ENCODE measurements at regions not wholly inside any gene's neighbourhood (a gene's known extent, or its start where the extent isn't known, plus 50 kb on each side); places are given as distances from the start of the nearest gene placed in this dataset.

DNA sequence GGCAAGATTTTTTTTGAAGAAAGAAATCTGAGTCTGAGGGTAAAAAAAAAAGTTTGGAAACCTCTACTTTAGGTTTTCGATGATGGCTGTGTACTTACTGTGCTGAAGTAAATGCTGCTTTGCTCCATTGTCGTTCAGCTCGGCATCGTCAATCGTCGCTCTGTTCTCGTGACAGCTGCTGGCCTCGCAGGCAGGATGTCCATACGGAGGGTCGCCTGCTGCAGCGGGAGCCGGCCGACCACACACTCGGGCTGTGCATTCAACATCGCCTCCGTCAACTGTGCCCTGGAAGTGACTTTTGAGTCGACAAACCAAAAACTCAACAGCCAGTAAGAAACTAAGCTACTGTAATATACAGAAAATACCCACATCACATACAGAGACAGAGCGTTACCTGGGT lies 53.1 kb upstream of the SMOC2 start:
- TF ChIP-seq POLR2AphosphoS5 (IDR thresholded peaks at IDR 0.05; ENCODE audit: low read depth, low read length), result no peak
- TF ChIP-seq, protein P1, sequence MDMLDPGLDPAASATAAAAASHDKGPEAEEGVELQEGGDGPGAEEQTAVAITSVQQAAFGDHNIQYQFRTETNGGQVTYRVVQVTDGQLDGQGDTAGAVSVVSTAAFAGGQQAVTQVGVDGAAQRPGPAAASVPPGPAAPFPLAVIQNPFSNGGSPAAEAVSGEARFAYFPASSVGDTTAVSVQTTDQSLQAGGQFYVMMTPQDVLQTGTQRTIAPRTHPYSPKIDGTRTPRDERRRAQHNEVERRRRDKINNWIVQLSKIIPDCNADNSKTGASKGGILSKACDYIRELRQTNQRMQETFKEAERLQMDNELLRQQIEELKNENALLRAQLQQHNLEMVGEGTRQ (IDR thresholded peaks at IDR 0.05; ENCODE audit: borderline replicate concordance, low read depth, low read length), result no peak
- TF ChIP-seq, protein P2, sequence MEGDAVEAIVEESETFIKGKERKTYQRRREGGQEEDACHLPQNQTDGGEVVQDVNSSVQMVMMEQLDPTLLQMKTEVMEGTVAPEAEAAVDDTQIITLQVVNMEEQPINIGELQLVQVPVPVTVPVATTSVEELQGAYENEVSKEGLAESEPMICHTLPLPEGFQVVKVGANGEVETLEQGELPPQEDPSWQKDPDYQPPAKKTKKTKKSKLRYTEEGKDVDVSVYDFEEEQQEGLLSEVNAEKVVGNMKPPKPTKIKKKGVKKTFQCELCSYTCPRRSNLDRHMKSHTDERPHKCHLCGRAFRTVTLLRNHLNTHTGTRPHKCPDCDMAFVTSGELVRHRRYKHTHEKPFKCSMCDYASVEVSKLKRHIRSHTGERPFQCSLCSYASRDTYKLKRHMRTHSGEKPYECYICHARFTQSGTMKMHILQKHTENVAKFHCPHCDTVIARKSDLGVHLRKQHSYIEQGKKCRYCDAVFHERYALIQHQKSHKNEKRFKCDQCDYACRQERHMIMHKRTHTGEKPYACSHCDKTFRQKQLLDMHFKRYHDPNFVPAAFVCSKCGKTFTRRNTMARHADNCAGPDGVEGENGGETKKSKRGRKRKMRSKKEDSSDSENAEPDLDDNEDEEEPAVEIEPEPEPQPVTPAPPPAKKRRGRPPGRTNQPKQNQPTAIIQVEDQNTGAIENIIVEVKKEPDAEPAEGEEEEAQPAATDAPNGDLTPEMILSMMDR (IDR thresholded peaks at IDR 0.05), result no peak
